ENCODE measurements at regions not wholly inside any gene's neighbourhood (a gene's known extent, or its start where the extent isn't known, plus 50 kb on each side); places are given as distances from the start of the nearest gene placed in this dataset.

- DNase-seq (ENCODE audit: low read depth): no peak
- no peak for TF ChIP-seq CTCF (IDR thresholded peaks at IDR 0.05; ENCODE audit: insufficient read depth, low read depth, low read length)
- H3K4me3 ChIP-seq (ENCODE audit: low read depth, low read length): no peak overlapping the region
Measured at GRCh38 chr6:102631921-102632320, 1238.4 kb downstream of the GRIK2 start.

GRCh38 chr6:102623201-102623600, 1229.7 kb downstream of the GRIK2 start:
- TF ChIP-seq CTCF (IDR thresholded peaks at IDR 0.05; ENCODE audit: insufficient read depth, low read depth, low read length): no peak
- no peak for DNase-seq (ENCODE audit: low read depth)
- no peak overlapping the region for H3K4me3 ChIP-seq (ENCODE audit: low read depth, low read length)

GRCh38 chr6:102619585-102619984, 1226.1 kb downstream of the GRIK2 start:
- peak; percentile 29 for TF ChIP-seq CTCF (IDR thresholded peaks at IDR 0.05; ENCODE audit: insufficient read depth, low read depth, low read length)
- no peak overlapping the region for H3K4me3 ChIP-seq (ENCODE audit: low read depth, low read length)
- DNase-seq (ENCODE audit: low read depth): peak; percentile 1

GRCh38 chr6:102582569-102582968, 1189.1 kb downstream of the GRIK2 start:
- no peak for TF ChIP-seq CTCF (IDR thresholded peaks at IDR 0.05; ENCODE audit: insufficient read depth, low read depth, low read length)
- no peak overlapping the region for H3K4me3 ChIP-seq (ENCODE audit: low read depth, low read length)
- no peak for DNase-seq (ENCODE audit: low read depth)

- no peak for TF ChIP-seq CTCF (IDR thresholded peaks at IDR 0.05; ENCODE audit: insufficient read depth, low read depth, low read length)
- no peak overlapping the region for H3K4me3 ChIP-seq (ENCODE audit: low read depth, low read length)
- DNase-seq (ENCODE audit: low read depth): no peak
Measured at GRCh38 chr6:102581378-102582124, 1188.0 kb downstream of the GRIK2 start.

- TF ChIP-seq CTCF (IDR thresholded peaks at IDR 0.05; ENCODE audit: insufficient read depth, low read depth, low read length): no peak
- H3K4me3 ChIP-seq (ENCODE audit: low read depth, low read length): no peak overlapping the region
- peak; percentile 0 for DNase-seq (ENCODE audit: low read depth)
Measured at GRCh38 chr6:102571236-102571908, 1177.9 kb downstream of the GRIK2 start.

Data from fibroblast of villous mesenchyme (primary cell).